Mucosa of descending colon (tissue), 3 donors: ENCODE measurements at regions not wholly inside any gene's neighbourhood (a gene's known extent, or its start where the extent isn't known, plus 50 kb on each side); places are given as distances from the start of the nearest gene placed in this dataset.

Source experiments
- ATAC-seq: fragments of 200-7000 bp; cut with Tn5 transposase; one replicate; pipeline ENCODE4 v1.9.1; 2020; ENCODE audit warnings: mild to moderate bottlenecking, moderate library complexity
- DNase-seq, 3 donors: peaks; one replicate each; pipeline ENCODE4 v3.0.0-alpha.2; 2020
- H3K36me3 ChIP-seq: fragments of 200-600 bp; one replicate; pipeline ENCODE4 v1.8.0; 2021; ENCODE audit warnings: low read depth, mild to moderate bottlenecking
- H3K4me1 ChIP-seq: fragments of 200-600 bp; one replicate; pipeline ENCODE4 v1.8.0; 2021; ENCODE audit warnings: low read depth, mild to moderate bottlenecking
- H3K4me3 ChIP-seq: fragments of 200-600 bp; one replicate; pipeline ENCODE4 v1.8.0; 2021; ENCODE audit warnings: mild to moderate bottlenecking
- H3K9me3 ChIP-seq: fragments of 200-600 bp; one replicate; pipeline ENCODE4 v1.8.0; 2021; ENCODE audit warnings: mild to moderate bottlenecking
- intact Hi-C, 2 donors: fragments of 100-400 bp; cut with DNase I in 1 of 2; cut with micrococcal nuclease in 1 of 2; formaldehyde crosslinking; loops; one replicate each; pipeline versions ENCODE4 v1.11.0 to v1.11.1; 2022; cut with DNase I, micrococcal nuclease
- TF ChIP-seq, protein P1 (sequence below): fragments of 200-600 bp; IDR thresholded peaks from one replicate; pipeline ENCODE4 v1.8.0; 2022; ENCODE audit warnings: antibody characterized with exemption, mild to moderate bottlenecking
- donor health status: DM: no; HTN: no; CAD: no; lungs with moderate emphysema.
- donor health status: DM: no; HTN: no; CAD: no.
- donor health status: DM: no; HTN: yes; CAD: no.

DNA sequence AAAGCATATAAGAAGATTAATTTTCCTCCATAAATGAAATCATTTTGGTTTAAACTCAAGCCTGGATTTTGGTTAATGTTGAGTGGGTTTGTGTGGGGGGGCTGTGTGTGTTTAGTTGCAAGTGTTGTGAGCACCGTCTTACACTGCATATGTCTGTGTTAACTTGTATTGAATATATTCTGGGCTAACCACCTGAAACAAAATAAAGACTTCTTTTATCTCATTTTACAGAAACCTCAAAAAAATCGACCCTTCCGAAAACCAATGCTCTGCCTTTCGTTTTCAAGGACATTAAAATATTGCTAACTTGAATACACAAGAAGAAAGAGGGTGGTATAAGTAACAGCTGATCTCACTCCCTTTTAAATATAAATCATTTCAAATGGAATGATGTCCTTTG, 192.2 kb upstream of the BLID start:
- Histone ChIP-seq H3K9me3 (no peaks in the 10 kb centered on the region), H3K4me3 (no peak overlapping the region), H3K36me3 (no peaks in the 10 kb centered on the region), H3K4me1 (no peaks in the 10 kb centered on the region)
- TF ChIP-seq, protein P1, sequence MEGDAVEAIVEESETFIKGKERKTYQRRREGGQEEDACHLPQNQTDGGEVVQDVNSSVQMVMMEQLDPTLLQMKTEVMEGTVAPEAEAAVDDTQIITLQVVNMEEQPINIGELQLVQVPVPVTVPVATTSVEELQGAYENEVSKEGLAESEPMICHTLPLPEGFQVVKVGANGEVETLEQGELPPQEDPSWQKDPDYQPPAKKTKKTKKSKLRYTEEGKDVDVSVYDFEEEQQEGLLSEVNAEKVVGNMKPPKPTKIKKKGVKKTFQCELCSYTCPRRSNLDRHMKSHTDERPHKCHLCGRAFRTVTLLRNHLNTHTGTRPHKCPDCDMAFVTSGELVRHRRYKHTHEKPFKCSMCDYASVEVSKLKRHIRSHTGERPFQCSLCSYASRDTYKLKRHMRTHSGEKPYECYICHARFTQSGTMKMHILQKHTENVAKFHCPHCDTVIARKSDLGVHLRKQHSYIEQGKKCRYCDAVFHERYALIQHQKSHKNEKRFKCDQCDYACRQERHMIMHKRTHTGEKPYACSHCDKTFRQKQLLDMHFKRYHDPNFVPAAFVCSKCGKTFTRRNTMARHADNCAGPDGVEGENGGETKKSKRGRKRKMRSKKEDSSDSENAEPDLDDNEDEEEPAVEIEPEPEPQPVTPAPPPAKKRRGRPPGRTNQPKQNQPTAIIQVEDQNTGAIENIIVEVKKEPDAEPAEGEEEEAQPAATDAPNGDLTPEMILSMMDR = no peak
- ATAC-seq (no peak), DNase-seq (no peak)
- intact Hi-C loops = no loop called here

GRCh38 chr11:122307476-122308035, 191.5 kb upstream of the BLID start:
- Histone ChIP-seq H3K9me3 (no peaks in the 10 kb centered on the region), H3K36me3 (no peaks in the 10 kb centered on the region), H3K4me1 (no peaks in the 10 kb centered on the region), H3K4me3 (no peak overlapping the region)
- intact Hi-C loops = no loop called here
- TF ChIP-seq, protein P1 = no peak
- ATAC-seq = no peak
- DNase-seq = no peak

DNA sequence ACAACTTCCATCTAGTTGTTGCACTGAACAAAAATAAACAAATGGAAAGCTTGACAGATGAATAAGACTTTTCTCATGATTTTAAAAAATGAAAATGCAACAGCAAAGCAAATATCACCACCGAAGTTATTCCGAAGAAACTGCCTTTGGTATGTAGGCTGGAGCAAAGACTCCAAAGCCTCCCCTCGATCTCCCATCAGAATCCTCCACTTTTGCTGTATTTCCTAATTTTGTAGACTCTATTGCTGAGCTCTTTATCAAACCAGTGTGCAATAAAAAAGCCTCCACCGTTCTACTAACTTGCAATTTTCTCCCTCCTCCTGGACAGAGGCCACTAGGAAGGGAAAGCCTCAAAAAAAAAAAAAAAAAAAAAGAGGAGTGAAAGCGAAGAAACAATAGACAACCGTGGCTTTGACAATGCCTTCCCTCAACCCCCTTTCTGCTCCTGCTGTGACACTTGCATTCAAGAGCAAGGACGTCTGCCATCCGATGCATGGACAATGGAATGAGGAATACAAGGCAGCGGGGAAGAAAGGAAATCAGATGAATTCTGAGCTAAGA, 190.9 kb upstream of the BLID start:
- TF ChIP-seq, protein P1 = no peak
- intact Hi-C loops = no loop called here

DNA sequence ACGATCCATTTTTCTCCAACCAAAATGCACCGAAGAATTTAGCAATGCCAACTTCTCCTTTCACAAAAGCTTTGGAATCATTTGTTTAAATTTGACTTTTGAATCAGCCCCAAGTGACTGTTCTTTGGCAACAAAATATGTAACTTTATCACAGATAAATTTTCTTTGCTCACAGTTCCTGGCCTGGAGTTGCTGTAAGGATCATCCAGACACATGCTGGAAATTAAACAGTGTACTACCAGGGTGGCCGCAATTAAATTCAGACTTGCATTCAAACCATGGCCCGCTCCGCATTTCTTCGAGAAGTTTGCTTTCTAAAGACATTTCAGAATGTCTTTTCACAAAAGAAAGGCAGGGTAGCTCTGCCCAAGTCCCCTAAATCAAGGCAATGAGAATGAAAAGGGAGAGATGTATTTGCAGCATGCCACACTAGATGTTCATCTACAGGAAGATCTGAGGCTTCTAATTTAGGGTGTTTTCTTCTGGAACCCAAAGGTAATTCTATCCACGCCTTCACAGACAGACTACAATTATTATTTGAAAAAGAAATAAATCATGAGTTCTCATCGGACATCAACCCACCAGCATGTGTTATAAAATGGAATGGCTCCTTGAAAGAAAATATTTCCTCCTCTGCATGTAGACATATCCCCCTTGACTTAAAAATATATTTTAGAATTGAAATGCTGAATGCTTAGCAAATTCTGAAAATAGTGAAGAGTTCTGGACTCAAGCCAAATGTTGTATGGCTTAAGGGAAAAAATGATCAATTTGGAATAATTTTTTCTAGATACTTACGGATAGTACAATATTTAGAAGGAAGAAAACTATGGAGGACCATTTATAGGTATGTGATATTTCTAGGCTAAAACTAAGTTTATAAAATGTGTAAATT, 189.7 kb upstream of the BLID start:
- H3K9me3 ChIP-seq = no peaks in the 10 kb centered on the region
- H3K4me1 ChIP-seq = no peaks in the 10 kb centered on the region
- DNase-seq (no peak), ATAC-seq (no peak)
- intact Hi-C loops = no loop called here
- H3K4me3 ChIP-seq = no peak overlapping the region
- TF ChIP-seq, protein P1 = no peak
- no peaks in the 10 kb centered on the region for H3K36me3 ChIP-seq

More for the DNA sequence above, 190.9 kb upstream of the BLID start:
- Histone ChIP-seq H3K4me1 (no peaks in the 10 kb centered on the region), H3K4me3 (no peak overlapping the region), H3K36me3 (no peaks in the 10 kb centered on the region), H3K9me3 (no peaks in the 10 kb centered on the region)
- ATAC-seq = no peak
- DNase-seq = no peak

DNA sequence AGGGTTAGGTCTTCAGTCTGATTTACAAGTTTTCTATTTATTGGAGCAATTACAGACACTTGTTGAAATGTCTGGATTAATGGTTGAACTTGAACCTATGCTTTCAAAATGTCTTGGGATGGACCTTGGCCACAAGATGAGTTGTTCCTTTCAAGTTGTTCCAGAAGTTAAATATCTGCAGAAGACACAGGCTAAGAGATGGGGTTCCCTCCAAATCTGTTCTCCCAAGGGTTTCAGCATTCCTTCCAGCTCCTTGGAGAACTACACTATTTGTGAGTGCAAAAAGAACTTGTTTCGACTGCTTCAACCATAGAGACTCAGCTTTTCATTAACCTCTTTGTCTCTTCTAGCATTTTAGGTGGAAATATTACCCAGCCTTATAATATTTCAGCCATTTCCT, 189.0 kb upstream of the BLID start:
- DNase-seq (no peak), ATAC-seq (no peak)
- no peaks in the 10 kb centered on the region for H3K36me3 ChIP-seq
- TF ChIP-seq, protein P1 = no peak
- H3K9me3 ChIP-seq = no peaks in the 10 kb centered on the region
- no peak overlapping the region for H3K4me3 ChIP-seq
- no peaks in the 10 kb centered on the region for H3K4me1 ChIP-seq
- intact Hi-C loops = no loop called here
